ENCODE measurements at regions not wholly inside any gene's neighbourhood (a gene's known extent, or its start where the extent isn't known, plus 50 kb on each side); places are given as distances from the start of the nearest gene placed in this dataset.

DNA sequence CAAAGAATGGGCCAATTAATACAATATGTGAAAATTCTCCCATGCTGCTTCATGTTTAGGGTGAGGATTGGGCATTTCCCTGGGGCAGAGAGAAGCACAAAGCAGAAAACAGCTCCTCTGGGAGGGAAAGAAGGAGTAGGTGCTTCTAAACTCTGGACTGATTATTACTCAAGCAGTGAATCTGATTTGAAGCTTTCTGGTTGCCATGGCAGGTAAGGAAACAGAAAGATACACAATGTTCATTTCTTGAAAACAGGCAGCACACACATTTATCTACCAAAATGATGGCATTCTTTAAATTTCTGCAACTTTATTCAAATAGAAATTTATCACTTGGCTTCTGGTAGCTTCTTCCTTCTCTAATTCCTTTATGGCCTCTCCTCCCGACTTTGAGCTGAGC, 305.4 kb upstream of the CHD6 start (continued):
- TF ChIP-seq, protein P1, sequence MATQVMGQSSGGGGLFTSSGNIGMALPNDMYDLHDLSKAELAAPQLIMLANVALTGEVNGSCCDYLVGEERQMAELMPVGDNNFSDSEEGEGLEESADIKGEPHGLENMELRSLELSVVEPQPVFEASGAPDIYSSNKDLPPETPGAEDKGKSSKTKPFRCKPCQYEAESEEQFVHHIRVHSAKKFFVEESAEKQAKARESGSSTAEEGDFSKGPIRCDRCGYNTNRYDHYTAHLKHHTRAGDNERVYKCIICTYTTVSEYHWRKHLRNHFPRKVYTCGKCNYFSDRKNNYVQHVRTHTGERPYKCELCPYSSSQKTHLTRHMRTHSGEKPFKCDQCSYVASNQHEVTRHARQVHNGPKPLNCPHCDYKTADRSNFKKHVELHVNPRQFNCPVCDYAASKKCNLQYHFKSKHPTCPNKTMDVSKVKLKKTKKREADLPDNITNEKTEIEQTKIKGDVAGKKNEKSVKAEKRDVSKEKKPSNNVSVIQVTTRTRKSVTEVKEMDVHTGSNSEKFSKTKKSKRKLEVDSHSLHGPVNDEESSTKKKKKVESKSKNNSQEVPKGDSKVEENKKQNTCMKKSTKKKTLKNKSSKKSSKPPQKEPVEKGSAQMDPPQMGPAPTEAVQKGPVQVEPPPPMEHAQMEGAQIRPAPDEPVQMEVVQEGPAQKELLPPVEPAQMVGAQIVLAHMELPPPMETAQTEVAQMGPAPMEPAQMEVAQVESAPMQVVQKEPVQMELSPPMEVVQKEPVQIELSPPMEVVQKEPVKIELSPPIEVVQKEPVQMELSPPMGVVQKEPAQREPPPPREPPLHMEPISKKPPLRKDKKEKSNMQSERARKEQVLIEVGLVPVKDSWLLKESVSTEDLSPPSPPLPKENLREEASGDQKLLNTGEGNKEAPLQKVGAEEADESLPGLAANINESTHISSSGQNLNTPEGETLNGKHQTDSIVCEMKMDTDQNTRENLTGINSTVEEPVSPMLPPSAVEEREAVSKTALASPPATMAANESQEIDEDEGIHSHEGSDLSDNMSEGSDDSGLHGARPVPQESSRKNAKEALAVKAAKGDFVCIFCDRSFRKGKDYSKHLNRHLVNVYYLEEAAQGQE (IDR thresholded peaks at IDR 0.05; ENCODE audit: unreplicated experiment): no peak
- TF ChIP-seq POLR2AphosphoS5 (IDR thresholded peaks at IDR 0.05; ENCODE audit: low read depth) (no peak), ZNF114 (CRISPR knock-in tag; IDR thresholded peaks at IDR 0.05) (no peak), NANOG (IDR thresholded peaks at IDR 0.05; ENCODE audit: borderline replicate concordance) (no peak), ZNF331 (CRISPR knock-in tag; IDR thresholded peaks at IDR 0.05; ENCODE audit: low read depth) (no peak)
- TF ChIP-seq, protein P2, sequence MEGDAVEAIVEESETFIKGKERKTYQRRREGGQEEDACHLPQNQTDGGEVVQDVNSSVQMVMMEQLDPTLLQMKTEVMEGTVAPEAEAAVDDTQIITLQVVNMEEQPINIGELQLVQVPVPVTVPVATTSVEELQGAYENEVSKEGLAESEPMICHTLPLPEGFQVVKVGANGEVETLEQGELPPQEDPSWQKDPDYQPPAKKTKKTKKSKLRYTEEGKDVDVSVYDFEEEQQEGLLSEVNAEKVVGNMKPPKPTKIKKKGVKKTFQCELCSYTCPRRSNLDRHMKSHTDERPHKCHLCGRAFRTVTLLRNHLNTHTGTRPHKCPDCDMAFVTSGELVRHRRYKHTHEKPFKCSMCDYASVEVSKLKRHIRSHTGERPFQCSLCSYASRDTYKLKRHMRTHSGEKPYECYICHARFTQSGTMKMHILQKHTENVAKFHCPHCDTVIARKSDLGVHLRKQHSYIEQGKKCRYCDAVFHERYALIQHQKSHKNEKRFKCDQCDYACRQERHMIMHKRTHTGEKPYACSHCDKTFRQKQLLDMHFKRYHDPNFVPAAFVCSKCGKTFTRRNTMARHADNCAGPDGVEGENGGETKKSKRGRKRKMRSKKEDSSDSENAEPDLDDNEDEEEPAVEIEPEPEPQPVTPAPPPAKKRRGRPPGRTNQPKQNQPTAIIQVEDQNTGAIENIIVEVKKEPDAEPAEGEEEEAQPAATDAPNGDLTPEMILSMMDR (conservative IDR thresholded peaks at IDR 0.05; ENCODE audit: low read depth in 2 of 2): no peak
- TF ChIP-seq, protein P3, sequence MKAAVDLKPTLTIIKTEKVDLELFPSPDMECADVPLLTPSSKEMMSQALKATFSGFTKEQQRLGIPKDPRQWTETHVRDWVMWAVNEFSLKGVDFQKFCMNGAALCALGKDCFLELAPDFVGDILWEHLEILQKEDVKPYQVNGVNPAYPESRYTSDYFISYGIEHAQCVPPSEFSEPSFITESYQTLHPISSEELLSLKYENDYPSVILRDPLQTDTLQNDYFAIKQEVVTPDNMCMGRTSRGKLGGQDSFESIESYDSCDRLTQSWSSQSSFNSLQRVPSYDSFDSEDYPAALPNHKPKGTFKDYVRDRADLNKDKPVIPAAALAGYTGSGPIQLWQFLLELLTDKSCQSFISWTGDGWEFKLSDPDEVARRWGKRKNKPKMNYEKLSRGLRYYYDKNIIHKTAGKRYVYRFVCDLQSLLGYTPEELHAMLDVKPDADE (IDR thresholded peaks at IDR 0.05): no peak

GRCh38 chr20:41913146-41913545, 295.0 kb upstream of the CHD6 start:
- no peak overlapping the region for H3K27ac ChIP-seq (ENCODE audit: low read depth)
- no peaks in the 10 kb centered on the region for H3K4me1 ChIP-seq (ENCODE audit: insufficient read depth)
- H3K36me3 Mint-ChIP-seq (ENCODE audit: low read depth): peaks cover 7% of the 10 kb centered on the region; the same call in 2 of the 3 replicates
- no peak overlapping the region for H3K4me3 Mint-ChIP-seq
- no peak overlapping the region for H3K27ac Mint-ChIP-seq
- H3K4me3 ChIP-seq: no peak overlapping the region
- H3K27me3 Mint-ChIP-seq (ENCODE audit: insufficient read depth, low read depth, poor library complexity): peaks cover 8% of the 10 kb centered on the region
- H2AFZ ChIP-seq: no peak overlapping the region
- H3K9me2 ChIP-seq (ENCODE audit: insufficient read depth): no peaks in the 10 kb centered on the region
- no peaks in the 10 kb centered on the region for H3K79me2 ChIP-seq (replicated peaks; ENCODE audit: insufficient read depth)
- H3K4me1 Mint-ChIP-seq: no peaks in the 10 kb centered on the region
- no peaks in the 10 kb centered on the region for H3K27me3 ChIP-seq (ENCODE audit: insufficient read depth)
- peaks cover 80% of the 10 kb centered on the region for H3K9me3 Mint-ChIP-seq
- DNase-seq (ENCODE audit: low spot score): no peak
- H4K20me1 ChIP-seq (replicated peaks; ENCODE audit: insufficient read depth): no peaks in the 10 kb centered on the region
- H3F3A ChIP-seq (replicated peaks; ENCODE audit: low read depth): no peaks in the 10 kb centered on the region
- no peak for ATAC-seq
- H3K36me3 ChIP-seq (ENCODE audit: insufficient read depth): no peaks in the 10 kb centered on the region
- no peak overlapping the region for H3K4me2 ChIP-seq
- TF ChIP-seq CREB1 (CRISPR knock-in tag; IDR thresholded peaks at IDR 0.05; ENCODE audit: low read depth) (no peak), NANOG (IDR thresholded peaks at IDR 0.05; ENCODE audit: borderline replicate concordance) (no peak), STAT1 (IDR thresholded peaks at IDR 0.05; ENCODE audit: unreplicated experiment) (no peak), POLR2AphosphoS5 (IDR thresholded peaks at IDR 0.05; ENCODE audit: low read depth) (no peak), ZNF331 (CRISPR knock-in tag; IDR thresholded peaks at IDR 0.05; ENCODE audit: low read depth) (no peak)
- TF ChIP-seq, protein P2 (conservative IDR thresholded peaks at IDR 0.05; ENCODE audit: low read depth in 2 of 2): no peak
- TF ChIP-seq, protein P1 (IDR thresholded peaks at IDR 0.05; ENCODE audit: unreplicated experiment): no peak
- TF ChIP-seq, protein P3 (IDR thresholded peaks at IDR 0.05): no peak
